HL-60 (cell line): ENCODE measurements at regions not wholly inside any gene's neighbourhood (a gene's known extent, or its start where the extent isn't known, plus 50 kb on each side); places are given as distances from the start of the nearest gene placed in this dataset.

Source experiments
- CTCF ChIP-seq: IDR thresholded peaks from one replicate; pipeline ENCODE4 v1.5.1; 2011; ENCODE audit warnings: low read length, control low read depth, inconsistent platforms; ENCODE audit not compliant: insufficient read depth
- REST ChIP-seq: IDR thresholded peaks from 2 replicates; pipeline ENCODE4 v1.6.1; 2012; ENCODE audit warnings: low read depth; ENCODE audit not compliant: insufficient replicate concordance

- no peak for TF ChIP-seq REST
- TF ChIP-seq CTCF = no peak
These were observed 232.8 kb downstream of the DOK5 start for GRCh38 chr20:54708229-54708628.
